Activated CD4-positive, alpha-beta T cell treated with anti-CD3 and anti-CD28 coated beads, Interleukin-2, amount 10 ng/mL, durations not matched to agents 7 days and 5 days (primary cell): ENCODE measurements at regions not wholly inside any gene's neighbourhood (a gene's known extent, or its start where the extent isn't known, plus 50 kb on each side); places are given as distances from the start of the nearest gene placed in this dataset.
"Not testable (repeated sequence)": the region's sequence is repeated elsewhere in the genome, so short reads cannot be mapped to it uniquely, and the experiment has no call there.

Experiments
- CTCF ChIA-PET: fragments of 350-600 bp; sonication (Branson Sonifier 250); formaldehyde crosslinking; loops from one replicate; lab custom pipeline; 2021; ENCODE audit warnings: antibody characterized with exemption; lab: Charles Lee
- POLR2A ChIA-PET: fragments of 350-600 bp; sonication (Branson Sonifier 250); formaldehyde crosslinking; loops from one replicate; lab custom pipeline; 2021; ENCODE audit warnings: antibody characterized with exemption; lab: Charles Lee
- DNase-seq: peaks from one replicate; pipeline ENCODE4 v3.0.0-alpha.2; 2020
- H3K27ac Mint-ChIP-seq: one replicate; pipeline ENCODE4 v1.8.0; 2021; ENCODE audit warnings: mild to moderate bottlenecking, moderate library complexity, mixed read lengths
- H3K27me3 Mint-ChIP-seq: one replicate; pipeline ENCODE4 v1.8.0; 2021; ENCODE audit warnings: mixed read lengths
- H3K36me3 Mint-ChIP-seq: one replicate; pipeline ENCODE4 v1.8.0; 2021; ENCODE audit warnings: low read depth, mixed read lengths
- H3K4me1 Mint-ChIP-seq: one replicate; pipeline ENCODE4 v1.8.0; 2021; ENCODE audit warnings: mixed read lengths
- H3K4me3 Mint-ChIP-seq: one replicate; pipeline ENCODE4 v1.8.0; 2021; ENCODE audit warnings: mild to moderate bottlenecking, moderate library complexity, mixed read lengths
- H3K9me3 Mint-ChIP-seq: one replicate; pipeline ENCODE4 v1.8.0; 2021; ENCODE audit warnings: mixed read lengths

DNA sequence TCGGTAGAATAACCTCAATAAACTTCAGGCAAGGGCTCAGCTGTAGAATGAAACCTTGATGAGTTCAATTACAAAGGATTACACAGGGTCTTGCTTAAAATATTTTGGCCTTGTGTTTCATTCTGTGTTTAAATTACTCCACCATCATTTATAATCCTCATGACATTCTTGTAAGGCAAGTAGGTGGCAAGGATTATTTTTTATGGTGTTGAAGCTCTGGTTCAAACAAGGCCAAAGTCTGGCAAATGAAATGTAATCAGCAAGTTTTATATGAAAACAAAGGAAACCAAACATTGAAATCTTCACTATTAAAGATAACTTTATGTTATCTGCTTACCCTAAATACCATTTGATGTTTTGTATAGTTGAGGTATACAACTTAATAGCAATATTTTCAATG lies 221.3 kb upstream of the HES1 start:
- Mint-ChIP-seq H3K9me3 (no peaks in the 10 kb centered on the region), H3K4me1 (peaks cover 27% of the 10 kb centered on the region), H3K4me3 (no peak overlapping the region), H3K36me3 (no peaks in the 10 kb centered on the region), H3K27me3 (peaks cover 2% of the 10 kb centered on the region), H3K27ac (no peak overlapping the region)
- DNase-seq = no peak
- ChIA-PET CTCF (no interaction called here), POLR2A (no interaction called here)

DNA sequence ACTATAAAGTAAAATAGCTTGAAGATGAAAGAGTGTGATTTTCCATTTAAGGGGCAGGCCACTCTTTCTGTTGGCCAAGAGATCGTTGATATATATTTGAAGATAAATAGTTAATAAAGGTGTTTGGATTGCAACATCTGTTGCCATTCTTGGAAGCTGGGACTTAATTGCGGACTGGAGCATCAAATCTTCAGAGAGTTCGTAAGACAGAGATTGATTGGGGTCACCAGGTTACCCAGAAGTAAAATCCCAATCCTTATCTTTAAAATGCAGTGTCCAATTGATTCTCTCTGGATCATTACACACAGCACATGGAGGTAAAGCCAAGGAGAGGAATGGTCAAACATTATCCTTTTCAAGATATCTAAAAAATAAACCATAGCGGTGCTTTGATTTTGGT lies 220.8 kb upstream of the HES1 start:
- DNase-seq = no peak
- H3K4me3 Mint-ChIP-seq = no peak overlapping the region
- H3K27ac Mint-ChIP-seq = no peak overlapping the region
- peaks cover 25% of the 10 kb centered on the region for H3K4me1 Mint-ChIP-seq
- CTCF ChIA-PET = interaction anchor here (0.6 kb wide), 1 partner anchor 180 kb away, joined by 3 read pairs; no protein-coding TSS in a partner anchor
- no peaks in the 10 kb centered on the region for H3K9me3 Mint-ChIP-seq
- H3K27me3 Mint-ChIP-seq = peaks cover 2% of the 10 kb centered on the region
- POLR2A ChIA-PET = no interaction called here
- H3K36me3 Mint-ChIP-seq = no peaks in the 10 kb centered on the region

DNA sequence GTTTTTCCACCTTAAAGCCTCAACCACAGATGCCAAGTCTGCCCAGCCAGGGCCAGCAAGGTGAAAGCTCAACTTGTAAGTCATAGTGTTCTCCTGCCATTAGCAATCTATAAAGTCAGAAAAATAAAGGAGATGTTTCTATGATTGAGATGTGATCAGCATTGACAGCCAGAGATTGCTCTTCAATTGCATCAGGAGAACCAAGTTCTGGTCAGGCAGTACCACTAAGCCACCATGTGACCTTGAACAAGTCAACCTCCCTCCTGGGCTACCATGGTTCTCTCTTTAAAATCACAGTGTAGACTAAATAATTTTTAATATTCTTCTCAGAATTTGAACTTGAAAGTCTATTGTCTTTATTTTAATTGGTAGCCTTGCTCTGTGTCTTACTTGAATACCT lies 220.3 kb upstream of the HES1 start:
- Mint-ChIP-seq H3K36me3 (no peaks in the 10 kb centered on the region), H3K27ac (no peak overlapping the region), H3K4me1 (peaks cover 21% of the 10 kb centered on the region), H3K9me3 (no peaks in the 10 kb centered on the region), H3K4me3 (no peak overlapping the region), H3K27me3 (peaks cover 2% of the 10 kb centered on the region)
- no peak for DNase-seq
- POLR2A ChIA-PET = no interaction called here
- CTCF ChIA-PET = interaction anchor here (0.6 kb wide), 1 partner anchor 179 kb away, joined by 3 read pairs; no protein-coding TSS in a partner anchor

DNA sequence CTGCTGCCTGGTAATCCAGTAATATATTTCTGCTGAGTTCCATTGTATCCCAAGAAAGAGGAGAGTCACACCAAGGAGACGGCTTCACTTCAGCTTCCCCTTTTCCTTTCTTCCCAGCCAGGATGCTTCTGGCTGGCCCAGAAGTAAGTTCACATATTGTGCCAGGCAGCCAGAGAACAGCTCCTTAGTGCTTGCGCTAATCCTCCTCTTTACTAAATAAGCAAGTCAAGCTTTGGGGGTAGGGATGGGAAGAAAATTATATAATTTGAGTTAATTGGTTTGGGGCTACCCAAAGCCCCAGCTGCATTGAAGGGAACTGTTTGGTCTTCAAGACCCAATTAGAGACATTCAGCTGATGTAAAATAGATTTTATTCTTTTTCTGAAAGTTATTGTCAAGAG lies 218.8 kb upstream of the HES1 start:
- POLR2A ChIA-PET = no interaction called here
- Mint-ChIP-seq H3K27me3 (peaks cover 2% of the 10 kb centered on the region), H3K4me3 (no peak overlapping the region), H3K36me3 (no peaks in the 10 kb centered on the region), H3K9me3 (no peaks in the 10 kb centered on the region), H3K4me1 (peaks cover 6% of the 10 kb centered on the region), H3K27ac (no peak overlapping the region)
- DNase-seq = no peak
- CTCF ChIA-PET = no interaction called here

DNA sequence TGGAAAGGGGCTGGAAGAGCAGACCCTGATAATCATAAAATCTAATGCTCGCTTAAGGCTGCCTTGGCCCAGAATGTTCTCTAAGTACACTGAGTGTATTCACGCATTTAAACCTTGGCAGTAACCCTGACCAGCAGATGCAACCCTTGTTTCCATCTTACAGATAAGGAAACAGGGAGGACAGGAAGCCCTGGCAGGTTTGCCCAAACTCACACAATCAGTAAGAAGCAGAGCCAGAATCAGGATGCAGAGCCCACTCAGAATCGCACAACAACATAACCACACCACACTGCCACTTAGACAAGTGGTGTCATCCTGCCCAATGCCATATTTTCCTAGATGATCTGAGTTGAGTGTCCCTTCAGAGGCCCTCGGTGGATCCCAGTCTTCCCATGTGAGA lies 214.5 kb upstream of the HES1 start:
- Mint-ChIP-seq H3K9me3 (peaks cover 14% of the 10 kb centered on the region), H3K4me3 (no peak overlapping the region), H3K4me1 (no peaks in the 10 kb centered on the region), H3K27ac (no peak overlapping the region), H3K36me3 (peaks cover 5% of the 10 kb centered on the region), H3K27me3 (peaks cover 2% of the 10 kb centered on the region)
- CTCF ChIA-PET = no interaction called here
- no peak for DNase-seq
- POLR2A ChIA-PET = no interaction called here

DNA sequence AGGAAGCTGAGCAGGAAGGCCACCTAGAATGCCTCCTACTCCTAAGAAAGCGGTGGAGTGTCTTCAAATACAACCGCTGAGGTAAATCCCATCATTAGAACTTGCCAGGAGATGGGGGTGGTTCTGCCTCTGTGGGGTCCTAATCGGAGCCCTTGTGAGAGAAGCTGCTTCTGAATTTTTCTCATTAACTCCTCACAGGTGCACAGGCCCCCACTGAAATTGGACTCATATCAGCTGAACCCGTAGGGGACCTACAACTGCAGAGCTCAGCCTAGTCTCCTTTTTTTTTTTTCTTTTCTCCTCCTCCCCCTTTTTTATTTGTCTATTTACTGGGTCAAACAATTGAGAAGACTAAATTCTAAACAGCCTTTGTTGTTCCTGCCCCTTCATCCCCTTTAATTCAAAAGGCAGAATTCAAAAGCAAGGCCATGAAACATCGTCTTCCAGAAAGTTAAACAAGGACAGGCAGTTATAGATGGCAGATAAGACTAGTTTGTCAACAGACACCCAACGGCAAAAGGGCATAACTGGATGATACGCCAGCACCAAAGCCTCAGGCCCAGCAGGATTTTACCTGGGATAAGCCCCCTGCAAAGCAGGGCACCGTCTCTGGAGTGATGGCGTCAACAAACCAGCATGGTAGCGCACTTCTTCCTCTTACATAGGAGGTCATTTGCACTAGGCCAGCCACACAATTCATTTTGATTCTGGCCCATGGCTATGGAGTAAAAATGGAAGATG lies 213.7 kb upstream of the HES1 start:
- no peaks in the 10 kb centered on the region for H3K4me1 Mint-ChIP-seq
- no peak overlapping the region for H3K27ac Mint-ChIP-seq
- peaks cover 5% of the 10 kb centered on the region for H3K36me3 Mint-ChIP-seq
- ChIA-PET CTCF (no interaction called here), POLR2A (no interaction called here)
- H3K4me3 Mint-ChIP-seq = no peak overlapping the region
- no peak for DNase-seq
- peaks cover 2% of the 10 kb centered on the region for H3K27me3 Mint-ChIP-seq
- peaks cover 14% of the 10 kb centered on the region for H3K9me3 Mint-ChIP-seq

DNA sequence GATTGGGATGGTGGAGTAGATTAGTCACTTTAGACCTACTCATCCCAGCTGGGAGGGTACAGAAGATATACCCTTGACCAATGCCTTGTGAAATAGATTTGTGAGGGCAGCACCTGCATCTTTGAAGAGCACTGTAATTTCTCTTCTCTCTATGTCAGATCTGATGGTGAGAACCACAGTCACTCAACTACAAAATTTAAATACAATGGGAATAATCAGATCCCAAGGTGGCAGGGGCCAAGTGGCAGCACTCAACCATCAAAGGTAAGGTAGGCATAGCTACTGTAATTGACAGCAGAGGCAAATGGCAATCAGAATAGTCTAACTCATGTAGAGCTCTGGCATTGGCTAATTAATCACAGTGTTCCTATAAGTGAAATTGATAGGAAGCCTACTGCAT lies 212.0 kb upstream of the HES1 start:
- CTCF ChIA-PET, POLR2A ChIA-PET, H3K27ac Mint-ChIP-seq, H3K27me3 Mint-ChIP-seq, H3K4me1 Mint-ChIP-seq, H3K36me3 Mint-ChIP-seq, H3K4me3 Mint-ChIP-seq, DNase-seq: not testable (repeated sequence)
- H3K9me3 Mint-ChIP-seq = peaks cover 14% of the 10 kb centered on the region

DNA sequence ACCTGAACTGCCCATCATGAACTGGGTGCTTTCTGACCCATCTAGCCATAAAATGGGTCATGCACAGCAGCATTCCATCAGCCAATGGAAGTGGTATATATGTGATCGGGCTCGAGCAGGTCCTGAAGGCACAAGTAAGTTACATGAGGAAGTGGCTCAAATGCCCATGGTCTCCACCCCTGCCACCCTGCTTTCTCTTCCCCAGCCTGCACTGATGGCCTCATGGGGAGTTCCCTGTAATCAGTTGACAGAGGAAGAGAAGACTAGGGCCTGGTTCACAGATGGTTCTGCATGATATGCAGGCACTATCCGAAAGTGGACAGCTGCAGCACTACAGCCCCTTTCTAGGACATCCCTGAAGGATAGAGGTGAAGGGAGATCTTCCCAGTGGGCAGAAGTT lies 209.9 kb upstream of the HES1 start:
- H3K4me3 Mint-ChIP-seq, CTCF ChIA-PET, H3K27ac Mint-ChIP-seq, POLR2A ChIA-PET, H3K27me3 Mint-ChIP-seq, H3K36me3 Mint-ChIP-seq, H3K4me1 Mint-ChIP-seq, DNase-seq: not testable (repeated sequence)
- peaks cover 14% of the 10 kb centered on the region for H3K9me3 Mint-ChIP-seq

DNA sequence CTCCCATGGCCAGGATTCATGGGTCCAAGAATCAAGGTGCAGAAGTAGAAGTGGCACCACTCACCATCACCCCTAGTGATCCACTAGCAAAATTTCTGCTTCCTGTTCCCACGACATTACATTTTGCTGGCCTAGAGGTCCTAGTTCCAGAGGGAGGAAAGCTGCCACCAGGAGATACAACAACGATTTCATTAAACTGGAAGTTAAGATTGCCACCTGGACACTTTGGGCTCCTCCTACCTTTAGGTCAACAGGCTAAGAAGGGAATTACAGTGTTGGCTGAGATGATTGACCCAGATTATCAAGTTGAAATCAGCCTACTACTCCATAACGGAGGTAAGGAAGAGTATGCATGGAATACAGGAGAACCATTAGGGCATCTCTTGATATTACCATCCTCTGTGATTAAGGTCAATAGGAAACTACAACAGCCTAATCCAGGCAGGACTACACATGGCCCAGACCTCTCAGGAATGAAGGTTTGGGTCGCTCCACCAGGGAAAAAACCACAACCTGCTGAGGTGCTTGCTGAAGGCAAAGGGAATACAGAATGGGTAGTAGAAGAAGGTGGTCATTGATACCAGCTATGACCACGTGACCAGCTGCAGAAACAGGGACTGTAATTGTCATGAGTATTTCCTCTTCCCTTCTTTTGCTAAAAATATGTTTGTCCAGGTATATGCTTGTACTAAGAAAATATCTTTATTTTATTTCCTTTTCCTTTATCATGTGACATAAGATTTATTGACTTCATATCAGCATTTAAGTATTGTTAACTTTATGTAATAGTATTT lies 208.3 kb upstream of the HES1 start:
- H3K4me3 Mint-ChIP-seq, DNase-seq, H3K27me3 Mint-ChIP-seq, POLR2A ChIA-PET, H3K4me1 Mint-ChIP-seq, H3K36me3 Mint-ChIP-seq, H3K27ac Mint-ChIP-seq: not testable (repeated sequence)
- H3K9me3 Mint-ChIP-seq = peaks cover 14% of the 10 kb centered on the region
- CTCF ChIA-PET = interaction anchor here (1.4 kb wide), 1 partner anchor 123 kb away, joined by 3 read pairs; no protein-coding TSS in a partner anchor

DNA sequence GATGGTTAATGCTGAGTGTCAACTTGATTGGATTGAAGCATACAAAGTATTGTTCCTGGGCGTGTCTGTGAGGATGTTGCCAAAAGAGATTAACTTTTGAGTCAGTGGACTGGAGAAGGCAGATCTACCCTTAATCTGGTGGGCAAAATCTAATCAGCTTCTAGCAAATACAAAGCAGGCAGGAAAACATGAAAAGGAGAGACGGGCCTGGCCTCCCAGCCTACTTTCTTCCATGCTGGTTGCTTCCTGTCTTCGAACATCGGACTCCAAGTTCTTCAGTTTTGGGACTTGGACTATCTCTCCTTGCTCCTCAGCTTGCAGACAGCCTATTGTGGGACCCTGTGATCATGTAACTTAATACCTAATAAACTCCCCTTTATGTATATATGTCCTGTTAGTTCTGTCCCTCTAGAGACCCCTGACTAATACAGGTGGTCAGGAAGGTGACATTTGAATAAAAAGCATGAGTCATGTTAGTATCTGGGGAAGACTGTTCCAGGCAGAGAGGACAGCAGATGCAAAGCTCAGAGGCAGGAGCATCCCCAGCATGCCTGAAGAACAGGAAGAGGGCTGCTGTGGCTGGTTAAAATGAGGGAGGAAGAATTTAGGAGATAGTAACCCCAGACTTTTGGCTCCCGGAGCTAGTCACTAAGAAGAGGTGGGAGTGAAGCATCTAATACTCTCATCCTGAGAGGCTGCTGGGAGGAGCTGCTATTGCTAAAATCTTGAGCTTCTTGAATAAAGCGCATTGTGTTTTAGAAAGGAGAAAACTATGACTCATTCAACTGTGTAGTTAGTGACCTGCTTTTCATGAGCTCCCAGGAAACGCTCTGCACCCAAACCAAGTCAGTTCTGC lies 207.4 kb upstream of the HES1 start:
- no peak for DNase-seq
- Mint-ChIP-seq H3K27me3 (no peaks in the 10 kb centered on the region), H3K9me3 (peaks cover 12% of the 10 kb centered on the region), H3K4me1 (peaks cover 2% of the 10 kb centered on the region), H3K36me3 (peaks cover 3% of the 10 kb centered on the region), H3K27ac (no peak overlapping the region), H3K4me3 (no peak overlapping the region)
- ChIA-PET POLR2A (no interaction called here), CTCF (interaction anchor here (1.4 kb wide), 1 partner anchor 122 kb away, joined by 3 read pairs; no protein-coding TSS in a partner anchor)

DNA sequence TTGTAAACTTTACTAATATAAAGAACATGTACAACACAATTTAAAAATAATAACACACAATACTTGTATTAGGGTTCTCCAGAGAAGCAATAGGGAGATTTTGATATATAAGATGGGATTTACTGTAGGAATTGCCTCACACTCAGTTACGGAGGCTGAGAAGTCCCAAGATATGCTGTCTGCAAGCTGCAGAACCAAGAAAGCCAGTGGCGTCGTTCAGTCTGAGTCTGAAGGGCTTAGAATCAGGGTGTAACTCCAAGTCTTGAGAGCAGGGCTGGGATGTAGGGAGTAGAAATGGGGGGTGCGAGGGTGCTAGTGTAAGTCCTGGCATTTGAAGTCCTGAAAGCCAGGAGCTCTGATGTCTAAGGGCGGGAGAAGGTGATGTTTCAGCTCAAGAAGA lies 206.6 kb upstream of the HES1 start:
- ChIA-PET POLR2A (no interaction called here), CTCF (interaction anchor here (0.6 to 0.9 kb wide), 2 partner anchors 11 to 77 kb away, joined by 3 read pairs; no protein-coding TSS in a partner anchor)
- peaks cover 12% of the 10 kb centered on the region for H3K9me3 Mint-ChIP-seq
- no peaks in the 10 kb centered on the region for H3K36me3 Mint-ChIP-seq
- DNase-seq = no peak
- no peak overlapping the region for H3K4me3 Mint-ChIP-seq
- H3K27me3 Mint-ChIP-seq = no peaks in the 10 kb centered on the region
- no peak overlapping the region for H3K27ac Mint-ChIP-seq
- peaks cover 2% of the 10 kb centered on the region for H3K4me1 Mint-ChIP-seq

DNA sequence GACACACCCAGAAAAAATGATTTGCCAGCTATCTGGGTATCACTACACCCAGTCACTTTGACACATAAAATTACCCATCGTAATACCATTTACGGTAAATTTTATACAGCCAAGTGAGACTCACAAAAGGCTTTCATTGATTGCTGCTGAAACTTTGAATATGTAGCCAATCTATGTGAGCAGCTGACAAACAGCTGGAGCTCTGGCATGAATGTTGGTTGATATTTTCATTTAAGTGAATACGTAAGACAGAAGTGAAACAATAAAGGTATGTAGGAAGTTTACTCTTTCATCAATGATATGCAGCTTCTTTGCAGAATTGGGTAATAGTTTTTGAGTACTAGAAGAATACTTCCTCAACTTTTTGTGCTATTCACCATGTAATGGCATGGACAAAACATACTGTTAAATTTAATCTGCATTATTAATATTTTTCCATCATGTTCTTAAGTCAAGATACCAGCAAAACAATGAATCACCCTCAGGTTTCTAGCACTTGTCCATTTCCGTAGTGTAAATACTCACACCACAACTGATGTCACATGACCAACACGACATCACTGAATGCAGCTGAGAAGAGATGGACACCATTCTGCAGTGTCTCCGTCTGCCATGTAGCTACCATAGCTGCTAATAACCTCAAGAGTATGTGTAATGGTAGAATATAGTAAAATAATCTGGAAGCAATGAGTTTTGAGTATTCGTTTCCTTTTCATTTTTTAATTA lies 205.9 kb upstream of the HES1 start:
- peaks cover 3% of the 10 kb centered on the region for H3K27me3 Mint-ChIP-seq
- no peak overlapping the region for H3K4me3 Mint-ChIP-seq
- peaks cover 8% of the 10 kb centered on the region for H3K9me3 Mint-ChIP-seq
- no peaks in the 10 kb centered on the region for H3K36me3 Mint-ChIP-seq
- DNase-seq = no peak
- peaks cover 2% of the 10 kb centered on the region for H3K4me1 Mint-ChIP-seq
- no peak overlapping the region for H3K27ac Mint-ChIP-seq
- ChIA-PET POLR2A (no interaction called here), CTCF (interaction anchor here (0.6 to 0.9 kb wide), 2 partner anchors 12 to 76 kb away, joined by 3 read pairs; no protein-coding TSS in a partner anchor)
